ENCODE measurements at regions not wholly inside any gene's neighbourhood (a gene's known extent, or its start where the extent isn't known, plus 50 kb on each side); places are given as distances from the start of the nearest gene placed in this dataset.
"Not testable (repeated sequence)": the region's sequence is repeated elsewhere in the genome, so short reads cannot be mapped to it uniquely, and the experiment has no call there.

DNA sequence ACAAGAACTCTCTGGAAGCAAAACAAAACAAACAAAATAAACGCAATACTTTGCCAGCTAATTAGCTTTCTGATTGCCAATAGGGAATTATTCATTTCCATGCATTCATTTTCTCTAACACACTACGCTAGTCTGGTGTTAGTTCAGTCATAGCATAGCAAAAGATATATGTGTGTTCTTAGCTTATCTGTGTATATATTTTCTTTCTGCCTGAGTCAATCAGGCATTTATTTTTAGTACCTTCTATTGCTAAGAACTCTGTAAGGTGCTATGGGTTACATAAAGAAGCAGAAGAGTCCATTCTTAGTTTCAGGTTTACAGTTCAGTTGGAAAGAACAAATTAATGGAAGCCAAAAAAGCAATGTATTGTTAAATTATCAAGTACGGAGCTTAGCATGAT, 490.9 kb downstream of the KLF5 start:
- DNase-seq: no peak

DNA sequence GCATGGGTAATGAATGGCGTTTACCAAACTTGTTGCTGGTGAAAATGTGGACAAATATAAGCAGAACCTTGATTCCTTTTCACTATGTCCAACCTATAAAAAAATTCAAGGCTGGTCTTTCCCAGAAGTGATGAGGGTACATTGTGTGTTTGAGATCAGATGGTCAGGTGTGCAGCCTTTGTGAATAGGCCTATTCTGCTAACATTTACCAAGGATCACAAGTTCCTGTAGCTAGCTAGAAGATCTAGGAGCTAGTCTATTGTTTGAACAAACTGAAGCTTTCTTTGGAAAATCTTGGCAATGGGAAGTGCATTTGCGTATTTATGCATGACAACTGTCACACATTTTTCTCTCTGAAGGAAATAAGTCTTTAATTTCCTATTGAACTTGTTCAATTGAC, 489.6 kb downstream of the KLF5 start:
- DNase-seq: no peak

DNA sequence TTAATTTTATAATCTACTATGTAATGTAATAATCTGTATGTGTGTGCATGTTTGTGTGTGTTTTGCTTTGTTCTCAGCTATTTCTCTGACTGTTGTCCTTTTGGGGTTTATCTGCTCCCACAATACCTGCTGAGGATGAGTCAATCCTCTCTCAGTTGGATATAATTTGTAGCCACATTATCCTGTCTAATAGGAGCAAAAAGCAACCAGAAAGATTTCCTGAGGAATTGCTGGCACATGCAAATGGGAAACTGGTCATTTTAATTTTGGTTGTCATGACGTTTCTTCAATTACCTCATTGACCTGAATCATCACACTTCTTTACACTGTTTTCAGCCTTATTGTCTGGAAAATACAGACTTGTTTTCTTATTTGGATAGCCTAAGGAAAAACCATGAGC, 488.4 kb downstream of the KLF5 start:
- DNase-seq: no peak

DNA sequence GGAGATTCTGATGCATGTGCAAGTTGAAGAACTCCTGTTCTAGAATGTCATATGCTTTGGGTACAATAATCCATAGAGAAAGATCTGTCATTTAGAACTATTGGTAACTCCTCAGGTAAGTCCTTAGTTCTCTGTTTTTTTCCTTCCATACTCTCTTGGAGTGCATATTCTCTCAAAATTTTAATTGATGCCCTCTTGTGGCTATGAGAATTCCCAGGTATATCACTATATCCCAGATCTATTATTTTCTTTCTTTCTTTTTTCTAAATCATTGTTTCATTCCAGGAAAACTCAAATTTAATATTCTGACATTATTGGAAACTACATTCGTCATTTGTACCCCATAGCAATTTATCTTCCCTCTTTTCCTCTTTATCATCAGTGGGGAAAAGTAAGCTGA, 485.4 kb downstream of the KLF5 start:
- DNase-seq: no peak

DNA sequence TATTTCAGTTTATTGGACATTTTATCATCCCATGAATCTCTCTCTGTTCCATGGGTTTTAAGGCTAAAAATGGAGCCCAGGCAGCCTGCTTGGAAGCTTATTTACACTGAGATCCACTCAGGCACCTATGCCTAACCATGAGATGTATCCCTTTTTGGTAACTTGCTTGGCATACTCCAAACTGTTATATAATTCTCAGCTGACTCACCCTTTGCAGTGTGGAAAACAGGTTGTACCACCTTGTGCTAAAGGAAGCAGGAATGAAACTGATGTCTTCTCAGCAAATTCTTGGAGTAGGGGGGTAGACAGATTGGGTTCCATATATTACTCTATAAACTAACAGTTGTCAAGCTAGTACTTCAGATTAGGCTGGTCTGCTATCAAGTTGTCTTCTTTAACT, 483.6 kb downstream of the KLF5 start:
- DNase-seq: no peak

DNA sequence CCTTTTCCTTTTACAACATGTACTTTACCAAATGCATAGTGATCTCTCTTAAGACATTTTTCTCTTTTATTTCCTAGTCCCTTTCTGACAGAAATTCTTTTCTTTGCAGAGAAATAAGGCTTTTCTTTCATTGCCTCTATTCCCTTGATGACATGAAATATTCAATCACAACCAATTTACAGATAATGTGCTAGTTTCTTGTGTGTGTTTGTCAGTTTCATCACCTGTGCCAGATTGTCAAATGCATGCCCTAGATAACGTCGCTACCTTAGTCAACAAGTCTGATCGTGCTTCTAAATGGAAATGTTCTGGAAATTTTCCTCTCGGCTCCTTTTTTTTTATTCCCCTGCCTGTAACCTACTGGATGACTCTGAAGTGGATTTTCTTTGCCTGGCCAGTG, 478.1 kb downstream of the KLF5 start:
- DNase-seq: no peak

DNA sequence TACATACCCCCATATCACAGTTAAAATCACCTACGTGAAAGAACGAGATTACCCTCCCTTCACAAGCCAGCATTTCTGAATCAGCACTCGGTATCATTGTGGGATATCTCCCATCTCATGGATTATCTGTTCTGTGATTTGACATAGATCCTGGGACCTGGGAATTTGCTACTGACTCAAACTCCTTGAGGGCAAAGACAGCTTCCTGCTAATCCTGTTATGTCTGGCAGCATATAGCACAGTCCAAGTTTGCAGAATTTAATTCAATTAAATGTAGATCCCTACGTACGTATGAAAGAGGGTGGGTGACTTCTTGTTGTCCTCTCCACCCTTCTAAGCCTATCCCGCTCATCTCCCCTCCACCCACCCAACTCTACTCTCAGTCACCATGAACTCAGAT, 476.5 kb downstream of the KLF5 start:
- no peak for DNase-seq

DNA sequence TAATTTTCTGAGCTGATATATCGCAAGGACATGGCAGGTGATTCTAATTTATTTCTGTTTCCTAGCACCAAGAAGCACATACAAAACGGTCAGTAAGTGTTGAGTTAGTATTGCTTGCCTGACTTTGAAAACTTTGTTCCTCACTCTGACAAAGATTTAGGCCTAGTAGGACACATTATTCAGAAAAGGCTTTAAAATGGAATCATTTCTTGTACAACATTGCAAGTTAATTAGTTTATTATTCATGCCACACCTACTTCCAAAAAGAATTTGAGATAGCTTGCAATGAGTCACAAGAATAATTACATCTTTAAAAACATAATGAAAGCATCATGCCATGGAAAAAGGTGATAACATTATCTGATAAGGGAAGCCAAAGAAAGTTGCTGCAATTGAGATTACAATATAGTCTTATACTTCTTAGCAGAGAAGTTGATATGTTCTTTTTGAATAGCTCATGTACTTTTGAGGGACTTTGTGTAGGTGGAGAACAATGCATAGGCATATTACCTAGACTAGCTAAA, 474.2 kb downstream of the KLF5 start:
- no peak for DNase-seq

DNA sequence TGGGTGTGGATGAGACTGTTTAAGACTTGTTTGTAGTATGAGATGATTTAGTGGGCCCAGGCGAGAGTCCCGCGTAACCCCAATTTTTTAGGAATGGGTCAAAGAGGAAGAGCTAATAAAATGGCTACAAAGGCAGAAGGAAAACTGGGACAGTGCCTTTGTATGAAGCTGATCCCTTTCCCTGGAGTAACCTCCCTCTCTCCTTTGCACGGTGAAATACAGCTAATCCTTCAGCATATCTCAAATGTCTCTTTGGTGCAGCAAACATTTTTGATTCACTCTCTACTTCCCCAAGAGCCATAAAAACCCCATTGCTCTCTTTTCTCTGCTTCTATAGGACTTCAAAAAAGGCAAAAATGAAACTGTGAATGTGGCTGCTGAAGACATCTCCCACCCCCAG, 473.8 kb downstream of the KLF5 start:
- DNase-seq: no peak

DNA sequence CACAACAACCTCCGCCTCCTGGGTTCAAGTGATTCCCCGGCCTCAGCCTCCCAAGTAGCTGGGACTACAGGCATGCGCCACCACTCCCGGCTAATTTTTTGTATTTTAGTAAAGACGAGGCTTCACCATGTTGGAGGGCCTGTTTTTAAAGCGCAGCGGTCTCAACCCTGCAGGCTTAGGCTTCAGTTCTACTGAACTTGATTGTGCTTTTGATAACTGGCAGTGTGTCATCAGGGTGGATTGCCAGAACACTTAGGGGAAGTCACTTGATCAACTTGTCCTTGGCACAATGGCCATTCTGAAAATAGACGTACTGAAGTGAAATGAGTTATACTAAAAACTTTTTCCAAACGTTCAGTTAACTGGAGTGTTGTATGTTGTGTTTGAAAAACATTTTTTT, 472.2 kb downstream of the KLF5 start:
- DNase-seq: no peak

DNA sequence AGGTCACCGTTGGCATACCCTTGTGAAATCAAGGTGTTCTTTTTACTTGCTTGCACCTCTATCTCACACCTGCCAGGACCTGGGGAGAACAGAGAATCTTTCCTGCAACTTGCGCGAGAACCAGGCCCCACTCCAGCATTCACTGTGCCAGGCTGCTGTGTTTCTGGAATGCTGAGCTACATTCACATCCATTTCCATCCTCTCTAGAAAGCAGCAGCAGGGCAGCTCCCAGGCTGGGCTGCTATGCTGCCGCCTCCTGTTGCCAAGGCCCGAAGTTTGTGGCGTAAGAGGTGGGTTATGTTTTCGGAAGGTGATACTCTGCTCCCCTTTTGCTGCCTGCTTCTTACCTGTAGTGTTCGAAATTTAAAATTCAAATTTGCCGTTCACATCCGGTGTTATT, 464.1 kb downstream of the KLF5 start:
- DNase-seq: no peak

DNA sequence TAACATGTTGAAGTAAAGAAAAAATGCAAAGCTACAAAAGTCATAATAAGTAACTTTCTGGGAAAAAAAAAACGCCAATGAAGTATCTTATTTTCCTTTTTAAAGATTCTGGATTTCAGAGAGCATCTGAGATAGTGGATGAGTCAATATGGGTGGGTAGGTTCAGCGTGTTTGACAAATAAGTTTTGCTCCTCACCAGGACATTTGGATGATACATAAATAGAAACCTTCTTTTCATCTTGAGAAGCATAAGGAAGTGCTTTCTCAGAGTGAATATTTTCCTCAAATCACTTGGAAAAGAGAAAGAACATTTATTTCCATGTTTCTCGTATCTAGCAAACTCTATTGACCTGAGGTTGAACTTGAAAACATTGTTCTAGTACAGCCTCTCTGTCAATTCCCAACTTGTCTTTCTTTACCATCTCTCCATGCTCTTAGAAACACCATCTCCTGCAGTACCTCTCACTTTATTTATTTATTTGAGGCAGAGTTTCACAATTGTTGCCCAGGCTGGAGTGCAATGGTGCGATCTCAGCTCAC, 463.2 kb downstream of the KLF5 start:
- no peak for DNase-seq

DNA sequence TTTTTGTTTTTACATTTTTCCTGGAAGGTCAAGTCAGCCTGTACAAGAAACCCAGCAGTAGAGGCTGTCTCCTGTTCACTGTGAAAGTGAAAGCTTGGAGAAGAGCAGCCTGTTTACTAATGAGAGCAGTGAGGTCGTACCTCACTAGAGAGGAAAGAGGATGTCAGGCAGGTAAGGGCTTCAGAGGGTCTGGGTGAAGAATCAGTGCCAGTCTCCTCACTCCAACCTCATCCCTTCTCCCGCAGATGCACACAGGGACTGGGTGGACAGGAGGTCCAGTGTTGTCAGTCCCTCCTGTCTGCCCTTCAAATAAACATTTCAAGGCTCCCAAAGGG, 462.5 kb downstream of the KLF5 start:
- DNase-seq: no peak

DNA sequence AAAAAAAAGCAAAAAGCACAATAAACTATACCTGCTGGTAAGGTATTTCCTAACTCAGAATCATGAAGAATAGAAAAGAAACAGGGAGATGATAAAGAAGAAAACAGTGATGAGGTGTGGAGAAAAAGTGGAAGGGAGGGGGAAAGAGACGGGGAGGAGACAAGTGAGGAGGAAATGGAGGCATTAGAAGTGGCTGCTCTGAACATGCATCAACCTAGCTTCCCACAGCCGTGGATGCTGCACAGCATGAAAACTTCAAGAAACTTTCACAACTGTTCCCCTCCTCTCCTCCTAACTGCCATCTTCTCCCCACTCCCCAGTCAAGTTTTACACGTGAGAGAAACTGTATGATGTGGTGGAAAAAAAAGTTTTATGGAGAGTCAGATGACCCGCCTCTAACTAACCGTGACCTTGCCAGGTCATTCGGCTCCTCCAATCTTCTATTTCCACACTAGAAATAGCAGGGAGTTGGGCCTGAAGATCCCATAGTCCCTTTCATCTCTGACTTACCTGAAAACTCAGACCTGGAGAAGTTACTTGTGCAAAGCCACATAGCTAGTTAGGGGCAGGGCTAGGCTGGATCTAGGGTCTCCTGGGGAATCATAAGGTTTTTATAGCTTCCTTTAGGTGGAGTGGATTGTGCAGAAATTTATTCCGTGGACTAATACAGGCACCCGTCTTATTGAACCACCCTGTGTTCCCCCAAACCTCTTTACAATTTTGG, 461.9 kb downstream of the KLF5 start:
- DNase-seq: no peak

DNA sequence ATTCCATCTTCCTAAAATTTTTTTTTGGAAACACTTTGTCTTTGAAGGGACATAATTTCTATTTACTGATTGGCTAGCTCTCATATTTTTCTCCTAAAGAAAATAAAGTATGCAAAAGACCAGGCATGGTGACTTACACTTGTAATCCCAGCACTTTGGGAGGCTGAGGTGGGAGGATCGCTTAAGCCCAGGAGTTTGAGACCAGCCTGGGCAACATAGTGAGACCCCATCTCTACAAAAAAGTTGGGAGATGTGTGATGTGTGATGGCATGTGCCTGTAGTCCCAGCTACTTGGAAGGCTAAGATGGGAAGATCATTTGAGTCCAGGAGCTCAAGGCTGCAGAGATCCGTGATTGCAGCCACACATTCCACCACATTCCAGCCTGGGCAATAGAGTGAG, 461.3 kb downstream of the KLF5 start:
- not testable (repeated sequence) for DNase-seq

DNA sequence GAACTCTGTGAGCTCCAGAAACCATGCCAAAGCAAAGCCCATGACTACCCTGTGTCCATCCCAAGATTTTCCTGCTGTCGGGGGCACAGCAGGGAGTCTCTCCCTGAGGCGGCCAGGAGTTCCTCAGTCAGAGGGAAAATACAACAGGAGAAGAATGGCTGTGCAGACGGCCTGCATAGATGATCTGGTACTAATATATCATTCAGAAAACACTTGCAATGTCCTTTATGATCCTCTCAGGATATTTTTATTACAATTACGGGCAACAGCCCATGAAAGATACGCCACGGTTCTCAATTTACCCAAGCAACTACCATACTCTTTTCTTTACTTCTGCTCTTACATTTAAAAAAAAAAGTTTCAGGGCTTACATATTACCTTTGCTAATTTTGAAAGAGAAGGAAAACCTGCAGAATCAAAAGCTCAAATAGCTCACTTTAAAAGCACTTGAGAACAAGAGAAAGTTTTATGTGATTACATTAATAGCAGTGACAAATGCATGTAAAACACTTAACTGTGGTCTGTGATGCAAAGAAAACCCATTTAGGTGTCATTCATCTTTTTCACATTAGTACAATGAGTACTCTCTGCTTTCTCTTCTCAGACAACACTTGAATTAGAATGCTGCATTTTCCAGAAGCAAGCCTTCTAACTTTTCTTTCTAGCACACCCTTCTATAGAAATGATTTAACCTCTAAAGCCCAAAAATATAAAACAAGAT, 460.8 kb downstream of the KLF5 start:
- no peak for DNase-seq

DNA sequence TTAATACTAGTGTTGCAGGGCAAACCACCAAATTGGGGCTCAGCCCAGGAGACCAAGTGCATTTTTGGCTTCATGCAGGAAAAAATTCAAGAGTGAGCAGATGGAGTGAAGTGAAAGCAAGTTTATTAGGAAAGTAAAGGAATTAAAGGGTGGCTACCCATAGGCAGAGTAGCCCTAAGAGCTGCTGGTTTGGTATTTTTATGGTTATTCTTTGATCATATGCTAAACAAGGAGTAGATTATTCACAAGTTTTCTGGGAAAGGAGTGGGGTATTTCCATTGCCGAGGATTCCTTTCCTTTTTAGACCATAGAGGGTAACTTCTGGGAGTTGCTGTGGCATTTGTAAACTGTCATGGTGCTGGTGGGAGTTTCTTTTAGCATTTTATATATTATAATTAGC, 459.0 kb downstream of the KLF5 start:
- DNase-seq: no peak

DNA sequence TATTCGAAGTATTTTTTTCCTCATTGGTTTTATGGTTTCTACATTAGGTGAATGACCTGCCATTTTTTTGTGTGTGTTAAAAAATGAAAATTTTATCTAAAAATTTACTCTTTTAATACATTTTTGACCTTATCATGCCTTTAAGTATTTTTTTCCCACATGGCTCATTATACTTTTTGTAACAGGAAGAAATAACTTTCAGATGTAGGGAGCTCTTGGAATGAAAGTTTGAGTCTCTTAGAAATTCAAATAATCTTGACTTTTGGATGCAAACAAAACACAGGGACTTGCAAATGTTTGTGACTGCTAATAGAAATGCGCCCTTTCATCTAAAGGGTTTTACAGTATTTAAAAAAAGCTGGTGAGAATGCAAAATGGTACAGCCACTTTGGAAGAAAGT, 457.9 kb downstream of the KLF5 start:
- no peak for DNase-seq

DNA sequence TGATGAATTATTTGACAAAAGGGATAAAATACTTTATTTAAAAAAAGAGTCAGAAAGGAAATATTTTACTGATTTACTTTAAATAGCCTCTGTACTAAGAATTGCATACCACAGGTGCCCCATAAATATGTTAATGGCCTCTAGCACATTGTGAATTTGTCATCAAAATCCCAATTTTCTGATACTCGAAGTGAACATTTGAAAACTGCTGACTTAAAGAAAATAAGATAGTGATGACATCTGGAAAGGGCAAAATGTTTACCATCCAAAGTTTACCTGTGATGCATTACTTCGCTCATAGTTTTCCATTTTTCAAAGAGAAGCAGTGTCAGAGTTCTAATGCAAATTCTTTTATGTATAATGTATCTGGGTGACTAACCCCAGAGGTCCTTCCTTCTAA, 455.4 kb downstream of the KLF5 start:
- DNase-seq: no peak

DNA sequence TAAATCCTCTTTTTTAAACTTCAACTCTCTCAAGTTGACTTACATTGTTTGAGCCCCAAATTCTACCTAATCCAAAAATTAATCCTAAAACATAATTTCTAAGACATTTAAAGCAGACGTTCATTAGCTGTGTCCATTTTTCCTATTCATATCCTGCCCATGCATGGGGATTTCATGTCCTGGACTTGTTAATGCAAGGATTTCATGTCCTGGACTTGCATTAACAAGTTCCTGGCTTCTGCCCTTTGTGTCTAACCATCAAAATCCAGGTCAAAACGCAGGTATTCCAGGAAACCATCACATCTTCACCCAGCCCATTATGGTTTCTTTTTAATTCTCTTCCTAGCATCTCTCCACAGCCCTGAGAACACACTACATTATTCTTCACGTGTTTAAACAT, 454.9 kb downstream of the KLF5 start:
- no peak for DNase-seq

DNA sequence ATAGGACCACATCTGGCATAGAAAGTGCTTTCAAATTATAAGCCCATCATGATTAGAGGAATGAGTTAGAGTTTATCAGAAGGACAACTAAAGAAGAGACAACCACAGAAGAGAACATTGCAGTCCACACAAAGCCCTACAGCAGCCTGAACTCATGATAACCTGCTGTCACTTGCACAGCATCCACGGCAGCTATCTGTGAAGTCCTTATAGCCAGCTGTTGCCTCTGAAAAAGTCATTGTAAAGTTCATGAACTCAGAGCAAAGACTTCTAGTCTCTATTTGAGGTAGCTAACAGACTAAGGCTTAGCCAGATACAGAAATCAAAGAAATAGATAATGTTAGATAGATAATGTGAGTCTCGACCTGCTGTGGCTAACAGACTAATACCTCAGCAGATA, 450.0 kb downstream of the KLF5 start:
- DNase-seq: no peak

DNA sequence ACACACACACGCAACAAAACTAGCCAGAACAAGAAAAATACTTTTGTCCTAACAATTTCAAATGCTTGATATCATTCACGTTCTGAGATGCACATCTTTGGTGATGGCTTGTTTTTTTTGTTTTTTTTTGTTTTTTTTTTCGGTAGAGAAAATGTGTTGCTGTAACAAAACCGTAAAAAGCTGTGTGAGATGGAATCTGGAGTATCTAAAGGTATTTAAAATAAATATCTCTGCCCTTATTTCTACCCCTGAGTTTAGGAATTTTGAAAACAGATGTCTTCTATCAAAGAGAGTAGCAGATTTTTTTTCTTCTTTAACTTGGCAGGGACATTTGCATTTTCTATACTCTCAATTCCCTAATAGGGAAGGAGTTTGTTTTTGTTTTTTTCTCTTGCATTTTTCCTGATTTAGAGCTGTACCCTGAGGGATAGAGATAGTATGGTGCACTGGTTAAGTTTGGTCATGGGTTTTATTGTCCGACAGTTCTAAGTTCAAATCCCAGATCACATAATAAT, 446.6 kb downstream of the KLF5 start:
- no peak for DNase-seq

DNA sequence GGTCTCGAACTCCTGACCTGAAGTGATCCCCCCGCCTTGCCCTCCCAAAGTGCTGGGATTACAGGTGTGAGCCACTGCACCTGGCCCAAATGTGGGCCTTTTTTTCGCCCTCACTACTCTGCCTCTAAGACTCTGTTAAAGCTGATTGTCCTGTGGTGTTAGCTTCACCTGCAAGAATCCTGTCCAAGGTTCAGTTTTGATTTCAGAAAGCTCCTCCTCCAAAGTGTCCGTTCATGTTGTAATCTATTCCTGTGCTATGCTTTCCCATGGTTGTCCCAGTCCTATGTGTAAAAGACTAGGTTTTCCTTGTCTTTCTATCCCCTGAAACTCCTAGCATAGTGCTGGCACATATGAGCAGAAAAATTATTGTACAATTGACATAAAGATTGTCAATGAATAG, 440.9 kb downstream of the KLF5 start:
- no peak for DNase-seq

DNA sequence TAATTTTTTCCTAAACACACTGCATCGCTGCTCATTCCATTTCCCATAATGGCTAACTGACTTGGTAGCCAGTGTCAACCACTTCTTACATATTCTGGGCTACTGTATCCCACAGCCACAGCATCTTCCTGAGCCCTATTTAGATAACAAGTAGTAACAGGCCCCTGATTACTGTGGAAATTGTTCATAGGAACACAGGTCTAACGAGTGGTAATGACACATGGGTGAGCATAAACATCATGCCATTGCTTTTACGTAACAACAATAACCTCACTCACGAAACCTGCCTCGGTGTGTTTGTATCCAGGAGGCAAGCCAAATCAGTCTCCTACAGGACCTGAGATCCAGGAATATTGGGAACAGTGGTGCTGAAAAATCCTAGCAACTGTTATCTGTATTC, 438.6 kb downstream of the KLF5 start:
- DNase-seq: no peak

All from suppressor macrophage treated with lipopolysaccharide for 1 hour (primary cell).